ENCODE measurements at regions not wholly inside any gene's neighbourhood (a gene's known extent, or its start where the extent isn't known, plus 50 kb on each side); places are given as distances from the start of the nearest gene placed in this dataset.

DNA sequence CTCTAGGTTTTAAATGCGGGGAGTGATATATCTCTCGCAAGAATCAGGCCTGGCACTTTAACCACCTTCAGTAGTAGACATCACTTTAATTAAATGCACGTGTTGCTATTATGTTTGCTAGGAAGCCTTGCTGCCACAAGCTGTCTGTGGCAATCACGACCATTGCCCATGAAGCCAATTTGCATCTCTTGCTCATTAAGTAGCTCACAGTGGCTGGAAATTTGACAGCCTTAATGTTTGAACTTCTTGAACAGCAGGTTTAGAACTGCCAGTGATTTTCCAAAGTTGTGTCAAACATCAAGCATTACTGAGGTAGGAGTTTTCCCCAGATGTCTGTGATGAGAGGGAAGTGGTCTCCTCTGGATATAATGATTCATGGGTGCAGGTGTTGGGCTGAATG is 642.3 kb upstream of the CPEB2 start:
- TF ChIP-seq, protein P1, sequence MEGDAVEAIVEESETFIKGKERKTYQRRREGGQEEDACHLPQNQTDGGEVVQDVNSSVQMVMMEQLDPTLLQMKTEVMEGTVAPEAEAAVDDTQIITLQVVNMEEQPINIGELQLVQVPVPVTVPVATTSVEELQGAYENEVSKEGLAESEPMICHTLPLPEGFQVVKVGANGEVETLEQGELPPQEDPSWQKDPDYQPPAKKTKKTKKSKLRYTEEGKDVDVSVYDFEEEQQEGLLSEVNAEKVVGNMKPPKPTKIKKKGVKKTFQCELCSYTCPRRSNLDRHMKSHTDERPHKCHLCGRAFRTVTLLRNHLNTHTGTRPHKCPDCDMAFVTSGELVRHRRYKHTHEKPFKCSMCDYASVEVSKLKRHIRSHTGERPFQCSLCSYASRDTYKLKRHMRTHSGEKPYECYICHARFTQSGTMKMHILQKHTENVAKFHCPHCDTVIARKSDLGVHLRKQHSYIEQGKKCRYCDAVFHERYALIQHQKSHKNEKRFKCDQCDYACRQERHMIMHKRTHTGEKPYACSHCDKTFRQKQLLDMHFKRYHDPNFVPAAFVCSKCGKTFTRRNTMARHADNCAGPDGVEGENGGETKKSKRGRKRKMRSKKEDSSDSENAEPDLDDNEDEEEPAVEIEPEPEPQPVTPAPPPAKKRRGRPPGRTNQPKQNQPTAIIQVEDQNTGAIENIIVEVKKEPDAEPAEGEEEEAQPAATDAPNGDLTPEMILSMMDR (IDR thresholded peaks at IDR 0.05), result no peak
- TF ChIP-seq POLR2A (IDR thresholded peaks at IDR 0.05) (no peak), POLR2AphosphoS5 (IDR thresholded peaks at IDR 0.05; ENCODE audit: insufficient read depth in 1 of 2, low read depth in 1 of 2) (no peak)
- H3K36me3 ChIP-seq, result no peaks in the 10 kb centered on the region
- no peak overlapping the region for H3K27ac ChIP-seq
- no peaks in the 10 kb centered on the region for H3K4me1 ChIP-seq
- DNase-seq (ENCODE audit: extremely low spot score in 2 of 2), result no peak
- no peaks in the 10 kb centered on the region for H3K27me3 ChIP-seq
- intact Hi-C loops (cut with DNase I), result no loop called here
- H3K9me3 ChIP-seq, result no peaks in the 10 kb centered on the region
- H3K4me3 ChIP-seq, result no peak overlapping the region

DNA sequence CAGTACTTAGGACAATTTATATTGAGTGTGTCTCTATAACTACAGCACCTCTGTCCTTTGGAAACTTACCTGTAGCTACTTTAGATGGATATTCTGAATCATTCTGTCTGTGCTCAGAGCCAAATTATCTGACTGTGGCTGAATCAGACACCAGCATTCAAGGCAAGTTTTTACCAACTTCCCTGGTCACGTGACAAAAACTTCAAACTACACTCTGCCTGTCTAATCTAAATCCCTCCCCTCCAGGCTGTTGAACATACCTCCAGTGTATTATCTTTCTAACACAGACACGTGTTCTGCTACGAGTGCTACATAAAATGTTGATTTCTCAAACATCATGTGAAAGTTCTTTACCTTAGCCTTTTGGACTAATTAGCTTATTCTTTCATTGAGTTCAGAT is 641.2 kb upstream of the CPEB2 start:
- intact Hi-C loops (cut with DNase I), result no loop called here
- H3K4me3 ChIP-seq, result no peak overlapping the region
- no peak for DNase-seq (ENCODE audit: extremely low spot score in 2 of 2)
- no peaks in the 10 kb centered on the region for H3K4me1 ChIP-seq
- no peaks in the 10 kb centered on the region for H3K36me3 ChIP-seq
- H3K27ac ChIP-seq, result no peak overlapping the region
- H3K27me3 ChIP-seq, result no peaks in the 10 kb centered on the region
- no peaks in the 10 kb centered on the region for H3K9me3 ChIP-seq
- TF ChIP-seq POLR2A (IDR thresholded peaks at IDR 0.05), result no peak
- no peak for TF ChIP-seq POLR2AphosphoS5 (IDR thresholded peaks at IDR 0.05; ENCODE audit: insufficient read depth in 1 of 2, low read depth in 1 of 2)

DNA sequence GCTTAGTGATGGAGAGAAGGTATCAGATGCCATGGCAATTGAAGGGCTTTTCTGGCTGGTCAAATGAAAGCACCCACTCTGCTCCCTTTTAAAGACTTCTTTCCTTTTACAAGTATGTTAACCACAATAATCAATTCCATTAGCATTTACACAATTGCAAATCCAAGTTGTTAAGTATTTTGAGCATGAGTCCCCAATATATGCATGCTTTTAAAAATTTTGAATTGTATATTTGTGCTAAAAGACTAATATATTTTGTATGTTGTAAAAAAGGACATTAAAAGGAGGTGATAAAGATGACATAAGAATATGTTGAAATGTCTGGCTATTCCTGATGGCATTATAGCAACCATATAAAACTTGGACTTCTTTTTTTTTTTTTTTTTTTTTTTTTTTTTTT is 639.9 kb upstream of the CPEB2 start:
- H3K36me3 ChIP-seq, result no peaks in the 10 kb centered on the region
- intact Hi-C loops (cut with DNase I), result no loop called here
- no peaks in the 10 kb centered on the region for H3K27me3 ChIP-seq
- TF ChIP-seq, protein P1 (IDR thresholded peaks at IDR 0.05), result no peak
- TF ChIP-seq POLR2A (IDR thresholded peaks at IDR 0.05), result no peak
- no peak for TF ChIP-seq POLR2AphosphoS5 (IDR thresholded peaks at IDR 0.05; ENCODE audit: insufficient read depth in 1 of 2, low read depth in 1 of 2)
- no peak overlapping the region for H3K27ac ChIP-seq
- H3K4me3 ChIP-seq, result no peak overlapping the region
- DNase-seq (ENCODE audit: extremely low spot score in 2 of 2), result no peak
- H3K9me3 ChIP-seq, result no peaks in the 10 kb centered on the region
- H3K4me1 ChIP-seq, result no peaks in the 10 kb centered on the region

DNA sequence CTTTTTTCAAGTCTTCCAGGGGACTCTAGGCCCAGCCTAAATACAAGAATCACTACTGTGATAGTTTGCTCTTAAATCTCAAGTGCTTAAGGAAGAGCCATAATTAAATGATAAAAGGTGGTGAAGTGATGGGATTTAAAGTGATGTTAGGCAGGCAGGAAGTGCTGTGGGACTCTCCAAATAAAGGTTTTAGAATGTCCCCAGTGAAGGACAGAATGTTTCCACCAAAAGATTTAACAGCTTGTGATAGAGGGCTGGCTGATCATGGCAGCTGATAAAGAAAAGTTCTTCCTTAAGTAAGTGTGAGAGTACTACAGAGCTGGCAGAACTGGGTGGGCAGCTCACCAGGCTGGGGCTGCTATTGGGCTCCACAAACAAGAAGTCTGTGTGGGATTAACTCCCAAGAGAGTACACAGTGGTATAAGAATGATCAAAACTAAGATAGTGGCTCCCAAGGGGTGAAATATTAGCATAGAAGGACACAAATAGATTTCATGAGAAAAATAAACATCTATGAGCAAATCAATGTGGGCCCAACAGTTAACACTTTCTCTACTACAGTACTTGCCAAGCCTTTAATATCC is 637.2 kb upstream of the CPEB2 start:
- Histone ChIP-seq H3K4me3 (no peak overlapping the region), H3K27me3 (no peaks in the 10 kb centered on the region), H3K9me3 (no peaks in the 10 kb centered on the region), H3K36me3 (no peaks in the 10 kb centered on the region), H3K4me1 (no peaks in the 10 kb centered on the region), H3K27ac (no peak overlapping the region)
- intact Hi-C loops (cut with DNase I), result no loop called here
- no peak for DNase-seq (ENCODE audit: extremely low spot score in 2 of 2)
- TF ChIP-seq POLR2A (IDR thresholded peaks at IDR 0.05) (no peak), POLR2AphosphoS5 (IDR thresholded peaks at IDR 0.05; ENCODE audit: insufficient read depth in 1 of 2, low read depth in 1 of 2) (no peak)
- TF ChIP-seq, protein P1 (IDR thresholded peaks at IDR 0.05), result no peak

DNA sequence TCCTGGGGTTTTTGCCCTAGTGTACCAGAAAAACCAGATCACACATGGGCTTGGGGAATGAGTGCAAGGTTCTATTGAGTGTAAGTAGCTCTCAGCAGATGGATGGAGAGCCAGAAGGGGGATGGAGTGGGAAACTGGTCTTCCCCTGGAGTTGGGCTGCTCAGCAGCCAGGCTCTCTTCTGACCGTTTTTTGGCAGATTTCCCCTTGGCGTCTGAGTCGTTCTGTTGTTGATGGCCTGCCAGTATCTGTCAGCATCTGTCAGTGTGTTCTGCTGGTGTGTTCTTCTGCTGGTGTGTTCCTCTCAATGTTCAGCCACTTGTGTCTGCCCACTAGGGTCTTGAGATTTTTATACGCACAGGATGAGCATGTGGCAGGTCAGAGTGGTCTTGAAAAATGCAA is 633.9 kb upstream of the CPEB2 start:
- Histone ChIP-seq H3K36me3 (no peaks in the 10 kb centered on the region), H3K27me3 (no peaks in the 10 kb centered on the region), H3K27ac (no peak overlapping the region), H3K4me3 (no peak overlapping the region), H3K4me1 (no peaks in the 10 kb centered on the region), H3K9me3 (no peaks in the 10 kb centered on the region)
- intact Hi-C loops (cut with DNase I), result no loop called here
- TF ChIP-seq, protein P1 (IDR thresholded peaks at IDR 0.05), result no peak
- no peak for TF ChIP-seq POLR2AphosphoS5 (IDR thresholded peaks at IDR 0.05; ENCODE audit: insufficient read depth in 1 of 2, low read depth in 1 of 2)
- TF ChIP-seq POLR2A (IDR thresholded peaks at IDR 0.05), result no peak
- DNase-seq (ENCODE audit: extremely low spot score in 2 of 2), result no peak

Data from vagina (tissue), 2 donors.